H1 (cell line): ENCODE measurements at regions not wholly inside any gene's neighbourhood (a gene's known extent, or its start where the extent isn't known, plus 50 kb on each side); places are given as distances from the start of the nearest gene placed in this dataset.

Experiments
- CTCF ChIP-seq, 3 experiments: IDR thresholded peaks; 1 replicate in 2 of 3; 2 replicates in 1 of 3; pipeline versions ENCODE4 v1.5.1 to v1.6.1; 2011; ENCODE audit warnings: low read length in 3 of 3, mild to moderate bottlenecking in 3 of 3, inconsistent platforms in 2 of 3, low read depth in 1 of 3, moderate library complexity in 1 of 3; ENCODE audit not compliant: insufficient read depth in 1 of 3; ENCODE audit errors: control extremely low read depth in 1 of 3
- GTF2F1 ChIP-seq: IDR thresholded peaks from 2 replicates; pipeline ENCODE4 v1.6.1; 2012; ENCODE audit warnings: low read depth, low read length, improper control_type of control experiment, borderline replicate concordance
- KDM4A ChIP-seq: IDR thresholded peaks from one replicate; pipeline ENCODE4 v1.7.1; 2012; ENCODE audit warnings: low read depth, mild to moderate bottlenecking, moderate library complexity, low read length, inconsistent platforms; ENCODE audit not compliant: severe bottlenecking
- POLR2AphosphoS5 ChIP-seq: IDR thresholded peaks from 2 replicates; pipeline ENCODE4 v1.6.1; 2011; ENCODE audit warnings: low read depth, low read length
- SRF ChIP-seq: IDR thresholded peaks from 2 replicates; pipeline ENCODE4 v1.6.1; 2011; ENCODE audit warnings: mild to moderate bottlenecking, low read depth, low read length, moderate library complexity
- TF ChIP-seq, protein P1 (sequence below): IDR thresholded peaks from 2 replicates; pipeline ENCODE4 v1.6.1; 2011; ENCODE audit warnings: low read length, improper control_type of control experiment

GRCh38 chr10:84997870-84998269, 669.5 kb downstream of the CCSER2 start (continued):
- no peak for TF ChIP-seq CTCF (IDR thresholded peaks at IDR 0.05; ENCODE audit: control extremely low read depth in 1 of 3, insufficient read depth in 1 of 3, low read depth in 1 of 3, low read length in 3 of 3)
- TF ChIP-seq GTF2F1: no peak
- no peak for TF ChIP-seq SRF
- TF ChIP-seq, protein P1, sequence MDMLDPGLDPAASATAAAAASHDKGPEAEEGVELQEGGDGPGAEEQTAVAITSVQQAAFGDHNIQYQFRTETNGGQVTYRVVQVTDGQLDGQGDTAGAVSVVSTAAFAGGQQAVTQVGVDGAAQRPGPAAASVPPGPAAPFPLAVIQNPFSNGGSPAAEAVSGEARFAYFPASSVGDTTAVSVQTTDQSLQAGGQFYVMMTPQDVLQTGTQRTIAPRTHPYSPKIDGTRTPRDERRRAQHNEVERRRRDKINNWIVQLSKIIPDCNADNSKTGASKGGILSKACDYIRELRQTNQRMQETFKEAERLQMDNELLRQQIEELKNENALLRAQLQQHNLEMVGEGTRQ: no peak
- TF ChIP-seq KDM4A: no peak
- TF ChIP-seq POLR2AphosphoS5: no peak
